ENCODE measurements at regions not wholly inside any gene's neighbourhood (a gene's known extent, or its start where the extent isn't known, plus 50 kb on each side); places are given as distances from the start of the nearest gene placed in this dataset.

- no peak overlapping the region for H3K27ac ChIP-seq (ENCODE audit: low read depth in 1 of 3, low read length in 2 of 3)
- no peaks in the 10 kb centered on the region for H3K36me3 ChIP-seq (ENCODE audit: control insufficient read depth in 3 of 3, insufficient read depth in 2 of 3, low read depth in 1 of 3, low read length in 3 of 3)
- H3K4me1 ChIP-seq (ENCODE audit: control insufficient read depth in 3 of 3, insufficient read depth in 2 of 3, low read depth in 1 of 3, low read length in 2 of 3), result no peaks in the 10 kb centered on the region
- no peak for DNase-seq
- no peak for FAIRE-seq
- no peaks in the 10 kb centered on the region for H3K27me3 ChIP-seq (ENCODE audit: control insufficient read depth in 3 of 3, insufficient read depth in 3 of 3, low read length in 3 of 3)
- 44 to 55% (median 49%) methylated on average over 6 of the region's 6 CpGs for WGBS, 3 donors
- H3K4me3 ChIP-seq (ENCODE audit: low read depth in 1 of 3, low read length in 3 of 3), result no peak overlapping the region
- H3K9me3 ChIP-seq (ENCODE audit: control insufficient read depth in 2 of 2, insufficient read depth in 1 of 2, low read depth in 1 of 2, low read length in 1 of 2), result peaks cover 0 to 8% of the 10 kb centered on the region in 2 donors
These were observed 1461.4 kb downstream of the GATA3 start for GRCh38 chr10:9515922-9516321.

- 72 to 80% (median 78%) methylated on average over 4 of the region's 4 CpGs for WGBS, 3 donors
- H3K36me3 ChIP-seq (ENCODE audit: control insufficient read depth in 3 of 3, insufficient read depth in 2 of 3, low read depth in 1 of 3, low read length in 3 of 3), result no peaks in the 10 kb centered on the region
- no peak overlapping the region for H3K27ac ChIP-seq (ENCODE audit: low read depth in 1 of 3, low read length in 2 of 3)
- no peaks in the 10 kb centered on the region for H3K27me3 ChIP-seq (ENCODE audit: control insufficient read depth in 3 of 3, insufficient read depth in 3 of 3, low read length in 3 of 3)
- H3K9me3 ChIP-seq (ENCODE audit: control insufficient read depth in 2 of 2, insufficient read depth in 1 of 2, low read depth in 1 of 2, low read length in 1 of 2), result peaks cover 0 to 2% of the 10 kb centered on the region in 2 donors
- no peak overlapping the region for H3K4me3 ChIP-seq (ENCODE audit: low read depth in 1 of 3, low read length in 3 of 3)
- no peak for DNase-seq
- H3K4me1 ChIP-seq (ENCODE audit: control insufficient read depth in 3 of 3, insufficient read depth in 2 of 3, low read depth in 1 of 3, low read length in 2 of 3), result no peaks in the 10 kb centered on the region
- FAIRE-seq, result no peak
These were observed 1481.3 kb downstream of the GATA3 start for GRCh38 chr10:9535744-9536143.

GRCh38 chr10:9545073-9545472, 1472.6 kb upstream of the CELF2 start:
- FAIRE-seq, result no peak

GRCh38 chr10:9547936-9548904, 1469.5 kb upstream of the CELF2 start:
- peak in 1 of 2 donors; percentile 2 for DNase-seq
- WGBS, 3 donors, result 49 to 73% (median 55%) methylated on average over 3 of the region's 3 CpGs
- Histone ChIP-seq H3K4me1 (ENCODE audit: control insufficient read depth in 3 of 3, insufficient read depth in 2 of 3, low read depth in 1 of 3, low read length in 2 of 3) (no peaks in the 10 kb centered on the region), H3K36me3 (ENCODE audit: control insufficient read depth in 3 of 3, insufficient read depth in 2 of 3, low read depth in 1 of 3, low read length in 3 of 3) (no peaks in the 10 kb centered on the region), H3K4me3 (ENCODE audit: low read depth in 1 of 3, low read length in 3 of 3) (no peak overlapping the region), H3K27me3 (ENCODE audit: control insufficient read depth in 3 of 3, insufficient read depth in 3 of 3, low read length in 3 of 3) (no peaks in the 10 kb centered on the region), H3K27ac (ENCODE audit: low read depth in 1 of 3, low read length in 2 of 3) (no peak overlapping the region), H3K9me3 (ENCODE audit: control insufficient read depth in 2 of 2, insufficient read depth in 1 of 2, low read depth in 1 of 2, low read length in 1 of 2) (no peaks in the 10 kb centered on the region)
- FAIRE-seq, result no peak

More at GRCh38 chr10:9545073-9545472, 1472.6 kb upstream of the CELF2 start:
- Histone ChIP-seq H3K36me3 (ENCODE audit: control insufficient read depth in 3 of 3, insufficient read depth in 2 of 3, low read depth in 1 of 3, low read length in 3 of 3) (no peaks in the 10 kb centered on the region), H3K27ac (ENCODE audit: low read depth in 1 of 3, low read length in 2 of 3) (no peak overlapping the region), H3K9me3 (ENCODE audit: control insufficient read depth in 2 of 2, insufficient read depth in 1 of 2, low read depth in 1 of 2, low read length in 1 of 2) (no peaks in the 10 kb centered on the region), H3K4me1 (ENCODE audit: control insufficient read depth in 3 of 3, insufficient read depth in 2 of 3, low read depth in 1 of 3, low read length in 2 of 3) (no peaks in the 10 kb centered on the region), H3K27me3 (ENCODE audit: control insufficient read depth in 3 of 3, insufficient read depth in 3 of 3, low read length in 3 of 3) (no peaks in the 10 kb centered on the region), H3K4me3 (ENCODE audit: low read depth in 1 of 3, low read length in 3 of 3) (no peak overlapping the region)
- DNase-seq, result no peak
- WGBS, 3 donors, result 19 to 24% (median 22%) methylated on average over 2 of the region's 2 CpGs

- H3K36me3 ChIP-seq (ENCODE audit: control insufficient read depth in 3 of 3, insufficient read depth in 2 of 3, low read depth in 1 of 3, low read length in 3 of 3), result no peaks in the 10 kb centered on the region
- no peak overlapping the region for H3K4me3 ChIP-seq (ENCODE audit: low read depth in 1 of 3, low read length in 3 of 3)
- no peaks in the 10 kb centered on the region for H3K4me1 ChIP-seq (ENCODE audit: control insufficient read depth in 3 of 3, insufficient read depth in 2 of 3, low read depth in 1 of 3, low read length in 2 of 3)
- H3K9me3 ChIP-seq (ENCODE audit: control insufficient read depth in 2 of 2, insufficient read depth in 1 of 2, low read depth in 1 of 2, low read length in 1 of 2), result no peaks in the 10 kb centered on the region
- H3K27me3 ChIP-seq (ENCODE audit: control insufficient read depth in 3 of 3, insufficient read depth in 3 of 3, low read length in 3 of 3), result no peaks in the 10 kb centered on the region
- 89 to 94% (median 90%) methylated on average over 2 of the region's 2 CpGs for WGBS, 3 donors
- H3K27ac ChIP-seq (ENCODE audit: low read depth in 1 of 3, low read length in 2 of 3), result no peak overlapping the region
- no peak for FAIRE-seq
- DNase-seq, result no peak
These were observed 1466.9 kb upstream of the CELF2 start for GRCh38 chr10:9550810-9551209.

DNA sequence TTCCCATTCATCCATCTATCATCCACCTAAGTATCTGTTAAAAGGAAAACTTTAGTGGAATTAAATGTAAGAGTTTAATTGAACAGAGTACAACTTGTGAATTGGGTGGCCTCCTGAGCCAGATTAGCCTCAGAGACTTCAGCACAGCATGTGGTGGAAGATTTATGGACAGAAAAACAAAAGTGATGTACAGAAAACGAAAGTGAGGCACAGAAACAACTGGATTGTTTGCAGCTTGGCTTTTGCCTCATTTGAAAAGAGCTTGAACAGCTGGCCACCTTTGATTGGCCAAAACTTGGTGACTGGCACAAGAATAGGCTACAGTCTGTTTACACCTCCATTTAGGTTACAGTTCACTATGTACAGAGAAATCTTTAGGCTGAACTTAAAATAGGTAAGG, 1463.4 kb upstream of the CELF2 start:
- Histone ChIP-seq H3K36me3 (ENCODE audit: control insufficient read depth in 3 of 3, insufficient read depth in 2 of 3, low read depth in 1 of 3, low read length in 3 of 3) (no peaks in the 10 kb centered on the region), H3K27ac (ENCODE audit: low read depth in 1 of 3, low read length in 2 of 3) (no peak overlapping the region), H3K27me3 (ENCODE audit: control insufficient read depth in 3 of 3, insufficient read depth in 3 of 3, low read length in 3 of 3) (no peaks in the 10 kb centered on the region), H3K4me3 (ENCODE audit: low read depth in 1 of 3, low read length in 3 of 3) (no peak overlapping the region), H3K9me3 (ENCODE audit: control insufficient read depth in 2 of 2, insufficient read depth in 1 of 2, low read depth in 1 of 2, low read length in 1 of 2) (no peaks in the 10 kb centered on the region), H3K4me1 (ENCODE audit: control insufficient read depth in 3 of 3, insufficient read depth in 2 of 3, low read depth in 1 of 3, low read length in 2 of 3) (no peaks in the 10 kb centered on the region)
- no peak for FAIRE-seq
- DNase-seq, result no peak
- 4 to 19% (median 15%) methylated on average over 1 of the region's 1 CpG for WGBS, 3 donors

GRCh38 chr10:9560976-9561375, 1456.7 kb upstream of the CELF2 start:
- FAIRE-seq, result no peak
- no peak for DNase-seq
- no peaks in the 10 kb centered on the region for H3K9me3 ChIP-seq (ENCODE audit: control insufficient read depth in 2 of 2, insufficient read depth in 1 of 2, low read depth in 1 of 2, low read length in 1 of 2)
- H3K4me3 ChIP-seq (ENCODE audit: low read depth in 1 of 3, low read length in 3 of 3), result no peak overlapping the region
- 52 to 60% (median 55%) methylated on average over 3 of the region's 3 CpGs for WGBS, 3 donors
- no peak overlapping the region for H3K27ac ChIP-seq (ENCODE audit: low read depth in 1 of 3, low read length in 2 of 3)
- H3K4me1 ChIP-seq (ENCODE audit: control insufficient read depth in 3 of 3, insufficient read depth in 2 of 3, low read depth in 1 of 3, low read length in 2 of 3), result no peaks in the 10 kb centered on the region
- no peaks in the 10 kb centered on the region for H3K27me3 ChIP-seq (ENCODE audit: control insufficient read depth in 3 of 3, insufficient read depth in 3 of 3, low read length in 3 of 3)
- H3K36me3 ChIP-seq (ENCODE audit: control insufficient read depth in 3 of 3, insufficient read depth in 2 of 3, low read depth in 1 of 3, low read length in 3 of 3), result no peaks in the 10 kb centered on the region

DNA sequence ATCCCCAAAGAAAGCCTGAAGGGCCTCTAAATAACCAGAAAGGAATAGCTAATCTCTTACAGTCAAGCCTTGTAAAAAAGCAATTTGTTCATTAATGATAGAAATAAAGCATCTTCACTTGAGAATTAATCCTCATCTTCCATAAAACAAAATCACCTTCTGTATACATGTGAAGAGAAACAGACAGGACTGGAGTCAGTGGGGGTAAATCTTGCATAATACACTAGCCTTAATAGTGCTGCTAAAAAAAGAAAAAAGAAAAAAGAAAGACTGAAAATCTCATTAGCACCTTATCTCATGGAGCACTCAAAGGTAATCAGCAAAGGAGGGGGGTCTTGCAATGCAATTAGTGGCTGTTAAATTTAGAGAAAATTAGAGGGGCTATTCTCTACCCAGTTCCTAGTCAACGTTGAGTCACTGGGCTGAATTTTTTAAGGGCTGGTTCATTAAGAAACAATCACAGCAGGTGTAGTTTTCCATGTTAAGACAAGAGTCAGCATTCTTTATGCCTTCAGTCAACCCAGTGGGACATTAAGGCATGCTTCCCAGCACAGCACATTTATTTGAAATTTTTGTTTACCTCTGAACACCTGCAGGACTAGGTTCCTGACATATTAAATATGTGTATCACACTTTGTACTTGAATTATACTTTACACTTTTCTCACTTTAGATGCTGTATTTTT, 1455.7 kb upstream of the CELF2 start:
- Histone ChIP-seq H3K4me3 (ENCODE audit: low read depth in 1 of 3, low read length in 3 of 3) (no peak overlapping the region), H3K4me1 (ENCODE audit: control insufficient read depth in 3 of 3, insufficient read depth in 2 of 3, low read depth in 1 of 3, low read length in 2 of 3) (no peaks in the 10 kb centered on the region), H3K36me3 (ENCODE audit: control insufficient read depth in 3 of 3, insufficient read depth in 2 of 3, low read depth in 1 of 3, low read length in 3 of 3) (no peaks in the 10 kb centered on the region), H3K27me3 (ENCODE audit: control insufficient read depth in 3 of 3, insufficient read depth in 3 of 3, low read length in 3 of 3) (no peaks in the 10 kb centered on the region), H3K27ac (ENCODE audit: low read depth in 1 of 3, low read length in 2 of 3) (no peak overlapping the region), H3K9me3 (ENCODE audit: control insufficient read depth in 2 of 2, insufficient read depth in 1 of 2, low read depth in 1 of 2, low read length in 1 of 2) (no peaks in the 10 kb centered on the region)
- no peak for DNase-seq
- no peak for FAIRE-seq
- WGBS, 3 donors, result 9 to 25% (median 20%) methylated on average over 1 of the region's 1 CpG

Measured in small intestine (tissue), 7 donors.